Thyroid gland (tissue), 4 donors: ENCODE measurements at regions not wholly inside any gene's neighbourhood (a gene's known extent, or its start where the extent isn't known, plus 50 kb on each side); places are given as distances from the start of the nearest gene placed in this dataset.

ENCODE experiments used
- CTCF ChIP-seq, 6 experiments: fragments of 200-600 bp in 3 of 6; fragments of 450-650 bp in 3 of 6; sonication (generic) in 3 of 6; IDR thresholded peaks; one replicate each; pipeline ENCODE4 v1.5.1; 2016 to 2019; ENCODE audit warnings: antibody characterized with exemption in 6 of 6, mild to moderate bottlenecking in 2 of 6, inconsistent platforms in 1 of 6, moderate library complexity in 1 of 6
- POLR2A ChIP-seq, 2 donors: fragments of 450-650 bp; IDR thresholded peaks; one replicate each; pipeline ENCODE4 v1.6.1; 2017; ENCODE audit warnings: antibody characterized with exemption in 2 of 2, mild to moderate bottlenecking in 2 of 2, moderate library complexity in 1 of 2

DNA sequence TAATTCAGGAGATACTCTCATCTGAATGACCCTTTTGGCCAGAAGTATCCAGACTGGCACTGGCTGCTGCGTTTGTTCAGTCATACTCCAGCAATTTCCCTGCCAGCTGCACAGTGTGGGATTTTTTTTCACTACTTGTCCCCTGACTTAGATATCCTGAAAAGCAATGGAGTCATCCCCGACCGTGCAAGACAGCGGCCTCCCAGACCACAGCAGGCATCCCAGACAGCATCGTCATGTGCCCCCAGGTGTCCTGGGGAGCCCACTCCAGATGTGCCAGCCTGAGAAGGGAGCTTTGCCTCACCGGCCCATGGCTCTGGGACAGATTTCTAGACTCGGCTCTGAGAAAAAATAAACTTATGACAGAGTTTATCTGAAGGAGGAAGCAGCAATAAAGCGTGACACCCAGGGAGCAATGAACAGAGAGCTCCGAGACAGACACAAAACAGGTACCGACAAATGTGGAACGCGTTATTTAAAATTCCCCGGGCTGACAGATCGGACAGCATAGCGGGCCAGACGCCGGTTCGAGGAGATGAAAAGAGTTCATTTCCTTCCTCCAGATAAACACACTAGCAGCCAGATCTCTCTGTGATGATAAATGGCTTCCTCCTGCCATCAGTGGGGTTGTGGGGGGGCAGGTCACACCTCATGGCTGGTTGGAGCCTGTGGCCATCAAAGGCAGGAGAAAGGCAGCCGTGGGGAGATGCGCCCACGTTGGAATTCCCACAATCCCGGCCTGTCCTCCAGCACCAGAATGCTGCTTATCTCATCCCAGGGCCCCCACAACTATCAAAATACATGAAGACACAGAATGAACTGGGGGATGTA lies 106.4 kb upstream of the FGF3 start:
- no peak for TF ChIP-seq CTCF (IDR thresholded peaks at IDR 0.05)
- TF ChIP-seq POLR2A (IDR thresholded peaks at IDR 0.05): no peak
